Skin of body (tissue), 1 donor: ENCODE measurements at regions not wholly inside any gene's neighbourhood (a gene's known extent, or its start where the extent isn't known, plus 50 kb on each side); places are given as distances from the start of the nearest gene placed in this dataset.

Experiments
- DNase-seq: peaks from one replicate; lab custom pipeline; 2025; lab: John Stamatoyannopoulos, UW

DNA sequence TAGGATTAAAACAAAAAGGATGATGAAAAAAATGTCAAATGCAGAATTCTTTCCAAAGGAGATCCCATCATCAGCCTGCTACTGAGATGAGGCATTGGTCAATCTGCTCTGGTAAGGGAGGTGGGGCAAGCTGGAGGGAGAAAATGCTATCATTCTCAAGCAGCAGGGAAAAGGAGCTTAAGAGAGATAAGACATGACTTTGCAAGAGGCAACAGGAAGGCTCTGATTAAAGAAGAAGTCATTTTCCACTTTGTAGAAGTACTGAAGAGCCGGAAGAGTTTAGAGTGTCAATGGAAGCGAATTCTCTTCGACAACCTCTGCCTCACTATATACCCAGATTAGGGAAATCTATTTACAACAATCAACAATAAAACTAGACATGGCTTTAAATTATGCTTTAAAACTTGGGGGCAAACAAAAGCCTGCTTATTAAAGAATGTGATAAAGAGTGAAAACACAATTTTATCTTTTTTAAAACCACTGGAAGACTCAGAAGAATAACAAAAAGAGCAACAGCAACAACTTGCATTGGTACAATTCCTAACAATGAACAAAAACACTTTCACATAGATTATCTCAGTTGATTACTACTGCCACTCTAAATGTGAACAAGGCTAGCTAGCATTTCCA, 81.8 kb upstream of the NANOGP8 start:
- DNase-seq: no peak

DNA sequence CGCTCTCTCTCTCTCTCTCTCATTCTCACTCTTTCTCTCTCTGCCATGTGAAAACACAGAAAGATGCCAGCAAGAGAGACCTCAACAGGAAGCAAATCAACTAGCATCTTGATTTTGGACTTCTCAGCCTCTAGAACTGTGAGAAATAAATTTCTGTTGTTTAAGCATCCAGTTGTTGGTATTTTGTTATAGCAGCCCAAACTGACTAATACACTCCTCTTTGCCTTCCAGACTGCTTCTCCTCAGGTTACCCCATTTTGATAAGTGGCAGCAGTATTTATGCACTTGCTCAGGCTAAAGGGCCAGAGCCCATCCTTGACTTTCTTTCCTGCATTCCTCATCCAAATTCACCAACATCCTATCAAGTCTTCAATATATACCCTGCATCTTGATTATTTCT, 76.6 kb upstream of the NANOGP8 start:
- DNase-seq: no peak

DNA sequence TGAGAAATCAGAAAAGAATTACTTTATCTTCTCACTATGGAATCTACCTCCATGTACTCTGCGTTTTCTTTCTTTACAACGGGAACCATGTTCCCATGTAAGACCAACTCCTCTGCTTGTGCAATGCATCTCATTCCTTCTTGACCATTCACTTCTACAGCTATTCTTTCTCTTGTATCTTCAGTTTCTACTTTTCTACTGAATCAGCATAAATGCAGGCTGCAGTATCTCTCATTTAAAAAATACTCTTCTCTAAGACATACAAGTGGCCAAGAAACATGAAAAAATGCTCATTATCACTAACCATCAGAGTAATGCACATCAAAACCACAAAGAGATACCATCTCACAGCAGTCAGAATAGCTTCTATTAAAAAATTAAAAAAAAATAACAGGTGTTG, 74.1 kb upstream of the NANOGP8 start:
- no peak for DNase-seq

DNA sequence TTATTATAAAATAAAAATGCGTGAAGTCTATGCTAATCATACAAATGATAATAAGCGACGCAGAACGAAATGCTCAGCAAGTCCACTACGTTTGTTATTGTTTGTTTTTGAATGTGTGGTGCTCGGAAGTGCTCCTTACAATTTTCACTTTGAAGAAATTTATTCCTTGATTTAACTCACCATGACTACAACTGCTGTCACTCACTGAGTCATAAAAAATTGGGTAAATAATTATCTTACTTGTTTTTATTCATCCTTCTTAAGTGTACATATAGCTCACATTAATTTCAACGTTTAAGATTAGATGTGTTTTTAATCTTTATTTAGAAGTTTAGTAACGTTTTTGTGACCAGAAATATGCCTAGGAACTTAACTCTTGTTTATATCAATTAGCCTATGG, 66.7 kb upstream of the NANOGP8 start:
- no peak for DNase-seq

DNA sequence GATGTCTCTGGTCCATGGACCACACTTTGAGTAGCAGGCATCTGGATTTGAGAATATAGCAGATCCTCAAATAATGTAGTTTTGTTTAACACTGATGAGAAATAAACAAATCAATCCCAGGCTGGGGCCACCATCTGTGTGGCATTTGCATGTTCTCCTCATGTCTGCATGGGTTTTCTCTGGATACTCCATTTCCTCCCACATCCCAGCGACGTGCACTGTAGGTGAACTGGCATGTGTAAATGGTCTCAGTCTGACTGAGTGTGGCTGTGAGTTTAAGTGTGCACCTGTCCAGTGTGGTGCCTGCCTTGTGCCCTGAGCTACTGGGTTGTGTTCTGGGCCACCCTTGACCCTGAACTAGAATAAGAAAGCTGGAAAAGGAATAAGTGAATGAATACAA, 66.3 kb upstream of the NANOGP8 start:
- DNase-seq: no peak

DNA sequence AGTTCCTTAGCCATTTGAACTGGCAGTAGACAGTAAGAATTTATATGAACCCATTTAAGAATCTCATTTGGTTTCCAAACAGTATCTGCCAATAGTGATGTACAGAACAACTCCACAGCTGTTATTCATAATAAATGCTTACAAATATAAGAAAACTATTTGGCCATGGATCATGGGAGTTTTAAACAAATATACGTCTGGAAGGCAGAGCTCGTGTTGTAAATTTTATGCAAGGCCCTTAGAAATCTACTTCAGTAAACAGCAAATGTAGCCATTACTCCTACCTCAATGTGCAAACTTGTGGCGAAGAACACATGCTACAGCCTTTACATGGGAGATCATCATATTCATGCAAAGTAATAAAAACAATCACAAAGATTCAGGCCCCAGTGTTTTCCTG, 65.3 kb upstream of the NANOGP8 start:
- peak; percentile 95 for DNase-seq

DNA sequence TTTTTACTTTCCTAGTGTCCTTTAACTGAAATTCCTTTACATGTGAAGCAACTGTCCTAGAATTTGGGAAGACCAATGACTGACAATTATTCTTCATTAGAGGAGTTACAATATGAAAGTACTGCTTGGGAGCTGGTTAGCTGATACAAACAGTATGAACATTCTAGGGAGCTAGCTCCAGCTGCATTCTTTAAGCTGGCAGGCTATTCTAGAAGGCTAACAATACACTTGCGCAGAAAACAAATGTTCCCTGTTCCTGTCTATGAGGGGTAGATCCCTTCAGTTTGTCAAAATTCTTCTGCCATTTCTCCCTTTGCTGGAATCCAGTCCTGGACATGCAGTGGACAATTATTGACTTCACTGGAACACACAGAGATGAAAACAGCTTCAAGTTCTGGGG, 60.2 kb upstream of the NANOGP8 start:
- DNase-seq: no peak

DNA sequence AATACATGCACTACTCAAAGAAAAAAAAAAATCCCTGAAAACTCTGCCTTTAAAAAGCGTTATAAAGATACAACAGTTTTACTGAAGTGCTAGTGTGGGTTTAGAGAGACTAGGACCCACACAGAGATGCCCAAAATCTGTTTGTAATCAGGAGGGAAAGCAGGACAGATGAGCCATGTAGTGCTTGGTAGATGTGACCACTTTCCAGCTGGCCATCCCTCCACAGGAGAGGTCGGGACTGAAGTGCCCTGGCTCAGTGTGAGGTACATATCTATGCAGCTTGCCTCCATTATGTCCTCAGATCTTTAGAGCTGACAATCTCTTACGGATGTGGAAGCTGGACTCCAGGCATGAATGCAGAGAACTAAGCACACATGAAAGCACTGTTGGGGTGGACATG, 57.5 kb upstream of the NANOGP8 start:
- DNase-seq: no peak

DNA sequence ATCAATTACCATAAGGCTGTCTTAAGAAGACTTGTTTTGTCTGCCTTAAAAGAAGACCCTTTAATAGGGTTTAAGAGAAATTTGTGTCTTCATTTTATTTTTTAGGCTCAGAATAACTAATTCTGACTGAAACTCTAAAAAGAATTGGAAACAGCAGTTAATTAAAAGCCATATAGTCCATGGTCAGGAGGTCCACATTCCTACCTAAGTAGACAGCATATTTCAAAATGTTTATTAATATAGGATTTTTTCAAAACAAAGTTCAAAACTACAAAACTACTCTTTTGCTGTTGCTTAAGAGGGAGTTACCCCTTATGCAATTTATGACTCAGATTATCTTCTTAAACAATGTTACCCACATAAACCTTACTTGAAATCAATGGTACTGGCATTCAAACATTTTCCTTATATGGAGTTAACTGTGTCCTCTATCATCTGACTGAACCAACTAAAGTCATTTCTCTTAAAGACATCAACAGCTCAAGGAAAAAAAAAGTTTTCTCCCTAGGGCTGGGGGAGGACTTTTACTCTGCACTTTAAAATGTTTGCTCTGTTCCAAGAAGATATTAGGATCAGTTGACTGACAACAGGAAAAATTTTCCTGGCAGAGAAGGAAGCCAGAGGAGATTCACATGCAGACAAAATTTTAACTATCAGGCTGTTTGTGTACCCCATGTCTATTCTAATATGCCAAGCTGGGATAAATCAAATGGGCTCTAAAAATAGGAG, 56.8 kb upstream of the NANOGP8 start:
- DNase-seq: peak; percentile 76

DNA sequence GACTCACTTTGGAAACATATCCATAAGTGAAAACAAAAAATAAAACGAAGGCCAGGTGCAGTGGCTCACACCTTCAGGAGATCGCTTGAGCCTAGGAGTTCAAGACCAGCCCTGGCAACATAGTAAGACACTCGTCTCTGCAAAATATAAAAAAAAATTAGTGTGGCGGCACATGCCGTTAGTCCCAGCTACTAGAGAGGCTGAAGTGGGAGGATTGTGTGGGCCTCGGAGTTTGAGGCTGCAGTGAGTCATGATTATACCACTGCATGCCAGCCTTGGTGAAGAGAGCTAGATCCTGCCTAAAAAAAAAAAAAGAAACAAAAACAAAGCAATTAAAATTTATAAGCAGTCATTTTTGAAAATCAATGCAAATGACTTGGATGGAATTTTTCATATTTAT, 54.7 kb upstream of the NANOGP8 start:
- DNase-seq: no peak

DNA sequence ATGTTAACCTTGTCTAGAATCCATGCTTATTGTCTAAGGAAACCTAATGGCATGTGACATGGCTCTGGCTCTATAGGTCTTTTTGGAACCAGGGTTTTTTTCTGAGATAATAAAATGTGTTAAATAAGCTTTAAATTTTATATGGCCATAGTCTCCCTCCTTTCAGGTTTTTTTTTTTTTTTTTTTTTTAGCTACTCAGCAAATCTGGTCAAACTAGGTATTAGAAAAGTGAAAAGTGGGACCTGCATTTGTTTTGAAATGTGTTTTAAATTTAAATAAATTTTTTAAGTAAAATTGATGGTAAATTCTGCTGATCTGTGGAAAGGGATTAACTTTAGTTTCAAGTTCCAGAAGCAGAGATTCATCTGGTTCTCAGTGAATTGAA, 52.1 kb upstream of the NANOGP8 start:
- no peak for DNase-seq

DNA sequence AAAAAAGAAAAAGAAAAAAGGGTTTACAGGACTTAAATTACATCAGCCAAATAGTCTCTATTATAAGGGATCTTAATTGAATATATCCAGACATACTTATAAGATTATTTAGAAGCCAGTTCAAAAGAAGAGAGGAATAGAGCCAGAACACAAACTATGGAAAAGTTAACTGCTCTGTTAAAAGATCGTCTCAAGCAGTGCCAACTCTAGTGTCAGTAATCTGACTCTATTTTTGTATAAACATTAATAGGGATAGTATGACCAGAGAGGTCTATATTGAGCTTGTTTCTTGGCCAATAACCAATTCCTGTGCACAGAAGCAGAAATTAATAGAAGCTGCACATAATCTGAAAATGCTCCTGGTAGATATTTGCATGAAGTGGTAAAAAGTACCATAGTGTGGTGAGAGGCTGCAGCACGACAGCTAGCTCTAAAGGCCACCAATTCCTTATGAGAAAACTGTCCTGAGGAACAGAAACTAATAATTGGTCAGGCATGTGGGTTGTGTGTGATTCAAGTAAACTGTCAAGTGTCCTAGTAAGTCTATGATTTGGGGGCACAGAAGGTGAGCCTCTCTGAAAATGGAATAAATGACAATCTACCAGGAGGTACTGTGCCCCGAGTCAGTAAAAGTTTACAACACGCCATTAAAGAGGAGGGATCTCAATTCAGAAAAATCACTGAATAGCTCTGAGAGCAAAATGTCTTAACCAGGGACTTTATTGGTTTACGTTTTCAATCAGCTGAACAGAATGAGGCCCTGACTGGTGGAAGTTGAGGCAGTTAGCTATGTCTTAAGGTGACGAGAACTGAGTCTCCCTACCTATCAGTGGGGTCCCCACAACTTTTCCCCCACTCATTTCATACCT, 51.5 kb upstream of the NANOGP8 start:
- no peak for DNase-seq
